HEK293 (cell line): ENCODE measurements at regions not wholly inside any gene's neighbourhood (a gene's known extent, or its start where the extent isn't known, plus 50 kb on each side); places are given as distances from the start of the nearest gene placed in this dataset.

Experiments
- CTCF ChIA-PET: fragments of 350-600 bp; formaldehyde crosslinking; extraction: SDS; loops from one replicate; lab custom pipeline; 2021; ENCODE audit warnings: antibody characterized with exemption; lab: Yijun Ruan, JAX
- POLR2A ChIA-PET: fragments of 300-600 bp; formaldehyde crosslinking; extraction: SDS; loops from one replicate; lab custom pipeline; 2020; ENCODE audit warnings: antibody characterized with exemption, inconsistent platforms; lab: Yijun Ruan, JAX
- H3K27ac ChIP-seq: fragments of 200-500 bp; sonication (Bioruptor generic); 2 replicates; pipeline ENCODE4 v1.5.1; 2014; ENCODE audit warnings: low read depth, low read length, control low read depth, inconsistent platforms; ENCODE audit errors: extremely low read depth
- H3K36me3 ChIP-seq, 2 experiments: fragments of 200-500 bp in 1 of 2; sonication (Bioruptor generic) in 1 of 2; 1 replicate in 1 of 2; 2 replicates in 1 of 2; pipeline ENCODE4 v1.5.1; 2014 to 2017; ENCODE audit warnings: inconsistent platforms in 2 of 2, low read length in 2 of 2; ENCODE audit not compliant: control insufficient read depth in 2 of 2, insufficient read depth in 1 of 2
- H3K4me1 ChIP-seq: fragments of 200-500 bp; sonication (Bioruptor generic); 2 replicates; pipeline ENCODE4 v1.5.1; 2014; ENCODE audit warnings: mild to moderate bottlenecking, low read length, inconsistent platforms; ENCODE audit not compliant: control insufficient read depth, insufficient read depth
- H3K4me3 ChIP-seq: 2 replicates; pipeline ENCODE4 v1.5.1; 2011; ENCODE audit warnings: low read depth, mild to moderate bottlenecking, control low read depth, low read length, moderate library complexity
- H3K9me3 ChIP-seq: fragments of 200-500 bp; sonication (Bioruptor generic); 2 replicates; pipeline ENCODE4 v1.5.1; 2014; ENCODE audit warnings: low read depth, low read length, inconsistent platforms; ENCODE audit not compliant: control insufficient read depth, insufficient read depth
- ATF2 ChIP-seq: fragments of 450-650 bp; formaldehyde crosslinking; IDR thresholded peaks from 2 replicates; pipeline ENCODE4 v1.5.1; 2016; ENCODE audit warnings: missing biosample characterization, missing genetic modification characterization, low read depth
- ELK4 ChIP-seq: IDR thresholded peaks from 2 replicates; pipeline ENCODE4 v1.6.1; 2011; ENCODE audit warnings: mild to moderate bottlenecking, low read depth, low read length, borderline replicate concordance
- HOXC10 ChIP-seq: sonication (generic); formaldehyde crosslinking; IDR thresholded peaks from 2 replicates; pipeline ENCODE4 v1.8.1; 2023; ENCODE audit warnings: mild to moderate bottlenecking, missing genetic modification reagents
- KLF17 ChIP-seq: fragments of 450-650 bp; formaldehyde crosslinking; IDR thresholded peaks from 2 replicates; pipeline ENCODE4 v1.5.1; 2016; ENCODE audit warnings: missing biosample characterization, missing genetic modification characterization
- PRDM4 ChIP-seq: fragments of 450-650 bp; formaldehyde crosslinking; IDR thresholded peaks from 2 replicates; pipeline ENCODE4 v1.5.1; 2017; ENCODE audit warnings: missing biosample characterization, missing genetic modification characterization
- REST ChIP-seq: fragments of 450-650 bp; formaldehyde crosslinking; IDR thresholded peaks from 2 replicates; pipeline ENCODE4 v1.5.1; 2016; ENCODE audit warnings: missing biosample characterization, missing genetic modification characterization
- WT1 ChIP-seq: fragments of 450-650 bp; formaldehyde crosslinking; IDR thresholded peaks from 2 replicates; pipeline ENCODE4 v1.5.1; 2016; ENCODE audit warnings: missing biosample characterization, missing genetic modification characterization
- ZBTB6 ChIP-seq: fragments of 450-650 bp; formaldehyde crosslinking; IDR thresholded peaks from 2 replicates; pipeline ENCODE4 v1.5.1; 2017; ENCODE audit warnings: missing biosample characterization, missing genetic modification characterization
- ZFP69B ChIP-seq: fragments of 450-650 bp; formaldehyde crosslinking; IDR thresholded peaks from 2 replicates; pipeline ENCODE4 v1.5.1; 2016; ENCODE audit warnings: missing biosample characterization, missing genetic modification characterization
- ZNF10 ChIP-seq: fragments of 450-650 bp; formaldehyde crosslinking; IDR thresholded peaks from 2 replicates; pipeline ENCODE4 v1.5.1; 2017; ENCODE audit warnings: missing biosample characterization, missing genetic modification characterization
- ZNF114 ChIP-seq: fragments of 450-650 bp; formaldehyde crosslinking; IDR thresholded peaks from 2 replicates; pipeline ENCODE4 v1.5.0; 2017; ENCODE audit warnings: missing biosample characterization, missing genetic modification characterization
- ZNF155 ChIP-seq: fragments of 450-650 bp; formaldehyde crosslinking; IDR thresholded peaks from 2 replicates; pipeline ENCODE4 v1.5.1; 2016; ENCODE audit warnings: missing biosample characterization, missing genetic modification characterization
- ZNF16 ChIP-seq: fragments of 450-650 bp; formaldehyde crosslinking; IDR thresholded peaks from 2 replicates; pipeline ENCODE4 v1.5.1; 2016; ENCODE audit warnings: low read depth, missing biosample characterization, missing genetic modification characterization
- ZNF223 ChIP-seq: fragments of 450-650 bp; formaldehyde crosslinking; IDR thresholded peaks from 2 replicates; pipeline ENCODE4 v1.5.1; 2016; ENCODE audit warnings: missing biosample characterization, missing genetic modification characterization
- ZNF362 ChIP-seq: fragments of 450-650 bp; formaldehyde crosslinking; IDR thresholded peaks from 2 replicates; pipeline ENCODE4 v1.5.1; 2016; ENCODE audit warnings: missing biosample characterization, missing genetic modification characterization
- ZNF391 ChIP-seq: fragments of 450-650 bp; formaldehyde crosslinking; IDR thresholded peaks from 2 replicates; pipeline ENCODE4 v1.5.1; 2016; ENCODE audit warnings: low read depth, missing biosample characterization, missing genetic modification characterization, borderline replicate concordance
- ZNF571 ChIP-seq: fragments of 450-650 bp; formaldehyde crosslinking; IDR thresholded peaks from 2 replicates; pipeline ENCODE4 v1.5.0; 2017; ENCODE audit warnings: missing biosample characterization, missing genetic modification characterization
- ZNF585B ChIP-seq: fragments of 450-650 bp; formaldehyde crosslinking; IDR thresholded peaks from 2 replicates; pipeline ENCODE4 v1.5.1; 2016; ENCODE audit warnings: missing biosample characterization, missing genetic modification characterization
- ZXDB ChIP-seq: fragments of 450-650 bp; formaldehyde crosslinking; IDR thresholded peaks from 2 replicates; pipeline ENCODE4 v1.5.1; 2016; ENCODE audit warnings: missing biosample characterization, missing genetic modification characterization

- POLR2A ChIA-PET = no interaction called here
- TF ChIP-seq ZXDB (no peak), ZNF391 (tag by site-specific recombination) (no peak), ZNF114 (tag by site-specific recombination) (no peak), ZFP69B (no peak), ZNF362 (tag by site-specific recombination) (no peak), ELK4 (no peak), HOXC10 (CRISPR knock-in tag) (no peak), ATF2 (no peak), ZNF155 (tag by site-specific recombination) (no peak), ZNF10 (tag by site-specific recombination) (no peak), ZNF223 (tag by site-specific recombination) (no peak), ZNF585B (tag by site-specific recombination) (no peak), ZNF571 (tag by site-specific recombination) (no peak), ZBTB6 (tag by site-specific recombination) (no peak), ZNF16 (no peak), KLF17 (tag by site-specific recombination) (no peak), PRDM4 (no peak), WT1 (no peak), REST (tag by site-specific recombination) (no peak)
- H3K4me3 ChIP-seq = no peak overlapping the region
- CTCF ChIA-PET = no interaction called here
- H3K27ac ChIP-seq = no peak overlapping the region
- no peaks in the 10 kb centered on the region for H3K36me3 ChIP-seq
- H3K4me1 ChIP-seq = no peaks in the 10 kb centered on the region
- no peaks in the 10 kb centered on the region for H3K9me3 ChIP-seq
These were observed 246.6 kb upstream of the IRS2 start for GRCh38 chr13:110032969-110033368.
